HCT116 (cell line): ENCODE measurements at regions not wholly inside any gene's neighbourhood (a gene's known extent, or its start where the extent isn't known, plus 50 kb on each side); places are given as distances from the start of the nearest gene placed in this dataset.

Source experiments
- ATAC-seq: fragments of 200-7000 bp; cut with Tn5 transposase; 2 replicates; pipeline ENCODE4 v1.9.1; 2020; ENCODE audit warnings: mild to moderate bottlenecking, moderate library complexity
- BruUV-seq: library from RNA; stranded (reverse); fragments of 400-500 nt; replicated peaks from 2 replicates; lab custom pipeline; 2021; lab: Mats Ljungman, UMichigan
- CTCF ChIA-PET: fragments of 300-600 bp; sonication (Branson Sonifier 250); formaldehyde crosslinking; loops from one replicate; lab custom pipeline; 2021; ENCODE audit warnings: antibody characterized with exemption; lab: Charles Lee
- POLR2A ChIA-PET: fragments of 300-600, 350-600 bp; sonication (Branson Sonifier 250); formaldehyde crosslinking; loops from one replicate; lab custom pipeline; 2021; ENCODE audit warnings: antibody characterized with exemption; lab: Charles Lee
- RAD21 ChIA-PET, 2 experiments: fragments of 300-600 bp; sonication (Branson Sonifier 250); formaldehyde crosslinking; loops; one replicate each; lab custom pipeline; 2023; ENCODE audit warnings: low total read pairs in 2 of 2; ENCODE audit not compliant: uncharacterized antibody in 2 of 2, unreplicated experiment in 2 of 2, low non-redundant PET in 1 of 2; lab: Charles Lee
- DNase-seq: peaks from one replicate; pipeline ENCODE4 v3.0.0-alpha.2; 2010; ENCODE audit warnings: low read depth, low spot score
- H2AFZ ChIP-seq: fragments of 200-600 bp; shearing (Covaris generic), sonication (generic); 2 replicates; pipeline ENCODE4 v1.6.1; 2017; ENCODE audit warnings: low read depth, mixed run types, mixed read lengths, antibody characterized with exemption, low read length; ENCODE audit not compliant: poor library complexity, severe bottlenecking
- H3K27ac ChIP-seq: 2 replicates; pipeline ENCODE4 v1.5.1; 2012; ENCODE audit warnings: low read depth, low read length
- H3K27me3 ChIP-seq: fragments of 200-600 bp; sonication (generic); 2 replicates; pipeline ENCODE4 v1.6.1; 2016; ENCODE audit warnings: mixed run types, low read length, mixed read lengths; ENCODE audit not compliant: insufficient read depth
- H3K36me3 ChIP-seq, 2 experiments: fragments of 200-500 bp in 1 of 2; fragments of 200-600 bp in 1 of 2; sonication (Bioruptor generic) in 1 of 2; sonication (generic) in 1 of 2; 2 replicates each; pipeline versions ENCODE4 v1.5.1 to v1.6.1; 2014 to 2016; ENCODE audit warnings: low read length in 2 of 2, inconsistent platforms in 1 of 2, mixed read lengths in 1 of 2, mixed run types in 1 of 2; ENCODE audit not compliant: insufficient read depth in 2 of 2, control insufficient read depth in 1 of 2
- H3K4me1 ChIP-seq, 2 experiments: fragments of 200-600 bp in 1 of 2; sonication (generic) in 1 of 2; 2 replicates each; pipeline versions ENCODE4 v1.5.1 to v1.6.1; 2012 to 2017; ENCODE audit warnings: low read length in 2 of 2, inconsistent platforms in 1 of 2, mild to moderate bottlenecking in 1 of 2, mixed read lengths in 1 of 2, mixed run types in 1 of 2, moderate library complexity in 1 of 2; ENCODE audit not compliant: insufficient read depth in 2 of 2, control insufficient read depth in 1 of 2
- H3K4me2 ChIP-seq: fragments of 200-600 bp; sonication (generic); 2 replicates; pipeline ENCODE4 v1.6.1; 2017; ENCODE audit warnings: mixed run types, low read length, mixed read lengths
- H3K4me3 ChIP-seq, 2 experiments: fragments of 200-600 bp in 1 of 2; sonication (generic) in 1 of 2; replicated peaks in 1 of 2; 2 replicates each; pipeline ENCODE4 v1.5.1; 2011 to 2016; ENCODE audit warnings: low read length in 2 of 2, control low read depth in 1 of 2, low read depth in 1 of 2, mild to moderate bottlenecking in 1 of 2, mixed read lengths in 1 of 2, mixed run types in 1 of 2
- H3K79me2 ChIP-seq: fragments of 200-600 bp; sonication (generic); 2 replicates; pipeline ENCODE4 v1.6.1; 2017; ENCODE audit warnings: mild to moderate bottlenecking, mixed run types, low read length, moderate library complexity, mixed read lengths; ENCODE audit not compliant: insufficient read depth
- H3K9ac ChIP-seq: fragments of 200-600 bp; sonication (generic); 2 replicates; pipeline ENCODE4 v1.6.1; 2016; ENCODE audit warnings: low read length, mixed read lengths
- H3K9me2 ChIP-seq: fragments of 200-600 bp; sonication (generic), shearing (Covaris generic); 2 replicates; pipeline ENCODE4 v1.6.1; 2017; ENCODE audit warnings: mixed run types, mild to moderate bottlenecking, moderate library complexity; ENCODE audit not compliant: insufficient read depth
- H3K9me3 ChIP-seq, 2 experiments: fragments of 200-500 bp in 1 of 2; fragments of 200-600 bp in 1 of 2; sonication (Bioruptor generic) in 1 of 2; sonication (generic) in 1 of 2; 2 replicates each; pipeline ENCODE4 v1.6.1; 2014 to 2017; ENCODE audit warnings: low read length in 2 of 2, mixed read lengths in 2 of 2, inconsistent platforms in 1 of 2, low read depth in 1 of 2, mild to moderate bottlenecking in 1 of 2, mixed run types in 1 of 2, moderate library complexity in 1 of 2; ENCODE audit not compliant: control insufficient read depth in 1 of 2, insufficient read depth in 1 of 2
- H4K20me1 ChIP-seq: fragments of 200-600 bp; sonication (generic), shearing (Covaris generic); 2 replicates; pipeline ENCODE4 v1.6.1; 2017; ENCODE audit warnings: mixed run types, mild to moderate bottlenecking, moderate library complexity; ENCODE audit not compliant: insufficient read depth
- CTCF ChIP-seq, 3 experiments: fragments of 200-600 bp in 1 of 3; sonication (generic) in 1 of 3; IDR thresholded peaks in 2 of 3; conservative IDR thresholded peaks in 1 of 3; 2 replicates each; pipeline ENCODE4 v1.5.1; 2012 to 2017; ENCODE audit warnings: low read depth in 2 of 3, low read length in 2 of 3, antibody characterized with exemption in 1 of 3, borderline replicate concordance in 1 of 3, control low read depth in 1 of 3, mild to moderate bottlenecking in 1 of 3, mixed read lengths in 1 of 3, mixed run types in 1 of 3, moderate library complexity in 1 of 3; ENCODE audit not compliant: insufficient read depth in 1 of 3
- EGR1 ChIP-seq: IDR thresholded peaks from 2 replicates; pipeline ENCODE4 v1.6.1; 2012; ENCODE audit warnings: low read depth
- EZH2 ChIP-seq: fragments of 200-600 bp; sonication (generic); IDR thresholded peaks from 2 replicates; pipeline ENCODE4 v1.6.1; 2017; ENCODE audit warnings: antibody characterized with exemption, mixed run types
- RAD21 ChIP-seq: IDR thresholded peaks from 2 replicates; pipeline ENCODE4 v1.6.1; 2012; ENCODE audit warnings: low read depth, mild to moderate bottlenecking
- intact Hi-C: fragments of 100-400 bp; cut with micrococcal nuclease; formaldehyde crosslinking; loops from 2 replicates; pipeline ENCODE4 v1.10.0; 2022

DNA sequence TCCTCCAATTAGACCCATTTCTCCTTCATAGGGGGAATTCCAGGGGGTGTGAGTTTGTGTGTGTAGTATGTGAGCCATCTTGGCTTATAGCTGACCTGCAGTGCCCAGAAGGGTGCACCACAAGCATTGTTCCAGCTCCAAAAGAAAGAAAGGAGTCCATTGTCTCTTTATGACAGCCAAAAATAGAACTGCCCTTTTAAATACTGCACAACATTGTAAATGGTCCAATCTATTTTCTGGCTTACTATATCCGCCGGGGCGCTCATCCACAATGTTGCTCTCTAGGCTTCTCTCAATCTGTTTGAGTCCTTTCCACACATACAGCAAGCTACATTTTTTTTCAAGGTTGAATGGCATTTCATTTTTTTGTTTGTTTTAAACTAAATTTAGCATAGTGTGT lies 517.5 kb downstream of the STK39 start:
- Histone ChIP-seq H3K9me3 (no peaks in the 10 kb centered on the region), H3K4me1 (no peaks in the 10 kb centered on the region), H2AFZ (no peak overlapping the region), H3K27ac (no peak overlapping the region)
- intact Hi-C loops: no loop called here
- RAD21 ChIA-PET: no interaction called here
- no peak for TF ChIP-seq RAD21
- no peak for TF ChIP-seq EZH2
- TF ChIP-seq CTCF (IDR thresholded peaks at IDR 0.05 in 2 of 3, conservative IDR thresholded peaks at IDR 0.05 in 1 of 3; ENCODE audit: borderline replicate concordance in 1 of 3, insufficient read depth in 1 of 3, low read depth in 2 of 3, low read length in 2 of 3): no peak
- TF ChIP-seq, all 23 proteins: peak for 0
- H4K20me1 ChIP-seq: no peaks in the 10 kb centered on the region
- no peak overlapping the region for H3K4me3 ChIP-seq
- H3K79me2 ChIP-seq: no peaks in the 10 kb centered on the region
- POLR2A ChIA-PET: no interaction called here
- ATAC-seq: no peak
- no peak overlapping the region for H3K9ac ChIP-seq
- no peak overlapping the region for H3K4me2 ChIP-seq
- BruUV-seq: no TSS peak
- peaks cover 30% of the 10 kb centered on the region; the same call in 1 of the 2 replicates for H3K27me3 ChIP-seq
- CTCF ChIA-PET: no interaction called here
- no peaks in the 10 kb centered on the region for H3K9me2 ChIP-seq
- DNase-seq: no peak
- no peaks in the 10 kb centered on the region for H3K36me3 ChIP-seq

GRCh38 chr2:167726788-167727187 lies 520.6 kb downstream of the STK39 start:
- ChIA-PET POLR2A (no interaction called here), RAD21 (no interaction called here), CTCF (no interaction called here)
- Histone ChIP-seq H3K27me3 (peaks cover 24% of the 10 kb centered on the region; the same call in 1 of the 2 replicates), H3K4me1 (no peaks in the 10 kb centered on the region), H3K9ac (no peak overlapping the region), H3K27ac (no peak overlapping the region), H3K4me3 (no peak overlapping the region), H4K20me1 (no peaks in the 10 kb centered on the region), H2AFZ (no peak overlapping the region), H3K79me2 (no peaks in the 10 kb centered on the region), H3K4me2 (no peak overlapping the region), H3K36me3 (no peaks in the 10 kb centered on the region), H3K9me2 (no peaks in the 10 kb centered on the region), H3K9me3 (no peaks in the 10 kb centered on the region)
- no peak for DNase-seq
- ATAC-seq: no peak
- intact Hi-C loops: no loop called here
- no peak for TF ChIP-seq EGR1
- BruUV-seq: no TSS peak
